SK-N-MC (cell line): ENCODE measurements at regions not wholly inside any gene's neighbourhood (a gene's known extent, or its start where the extent isn't known, plus 50 kb on each side); places are given as distances from the start of the nearest gene placed in this dataset.

Experiments used
- FOXP2 ChIP-seq: optimal IDR thresholded peaks from 2 replicates; pipeline ENCODE3; 2011; ENCODE audit warnings: mild to moderate bottlenecking, moderate library complexity; ENCODE audit not compliant: insufficient read depth; ENCODE audit errors: extremely low read length, control extremely low read depth
- POLR2AphosphoS5 ChIP-seq: IDR thresholded peaks from 2 replicates; pipeline ENCODE4 v1.6.1; 2012; ENCODE audit warnings: mild to moderate bottlenecking, low read depth, low read length, borderline replicate concordance

- TF ChIP-seq POLR2AphosphoS5 (no peak), FOXP2 (no peak)
These were observed 584.8 kb upstream of the ANKRD30A start for GRCh38 chr10:36540611-36541010.
